ENCODE measurements at regions not wholly inside any gene's neighbourhood (a gene's known extent, or its start where the extent isn't known, plus 50 kb on each side); places are given as distances from the start of the nearest gene placed in this dataset.

DNA sequence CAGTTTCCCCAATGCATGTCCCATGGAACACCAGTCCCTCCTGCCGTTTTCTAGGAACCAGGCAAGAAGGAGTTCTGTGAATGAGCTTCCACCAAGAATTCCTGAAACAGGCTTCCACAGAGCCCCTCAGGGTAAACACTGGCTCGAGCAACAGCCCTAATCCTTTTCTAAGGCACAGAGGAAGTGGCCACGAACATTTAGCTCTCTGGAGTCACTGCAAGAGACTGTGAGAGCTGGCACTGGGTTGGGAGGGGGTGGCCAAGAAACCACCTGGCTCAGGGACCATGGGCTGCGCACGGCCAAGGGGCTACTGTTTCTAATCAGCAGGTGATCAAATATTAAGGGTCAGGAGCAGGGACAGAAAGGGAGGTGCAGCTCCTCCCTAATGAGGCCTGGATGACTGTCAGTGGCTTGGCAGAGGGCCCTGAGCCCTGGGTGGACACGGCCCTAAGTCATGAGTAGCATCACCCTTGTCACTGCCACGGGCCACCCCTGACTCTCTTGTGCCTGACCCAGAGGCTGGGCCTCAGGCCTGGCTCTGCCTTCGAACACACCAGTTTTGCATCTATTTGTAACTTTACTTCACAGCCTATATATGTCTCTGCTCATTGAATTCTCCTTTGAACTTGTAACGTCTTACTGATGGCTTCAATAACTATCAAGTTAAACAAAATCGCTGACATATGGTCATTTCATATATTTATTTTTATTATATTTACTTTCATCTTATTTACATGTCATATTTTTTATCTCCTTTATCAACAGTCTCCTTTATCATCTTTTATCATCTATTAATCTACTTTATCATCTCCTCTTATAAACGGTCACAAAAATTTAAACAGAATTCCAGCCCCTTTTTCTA lies 154.0 kb downstream of the DICER1 start:
- no peaks in the 10 kb centered on the region for H3K27me3 ChIP-seq
- TF ChIP-seq POLR2A (IDR thresholded peaks at IDR 0.05) = no peak
- TF ChIP-seq, protein P1, sequence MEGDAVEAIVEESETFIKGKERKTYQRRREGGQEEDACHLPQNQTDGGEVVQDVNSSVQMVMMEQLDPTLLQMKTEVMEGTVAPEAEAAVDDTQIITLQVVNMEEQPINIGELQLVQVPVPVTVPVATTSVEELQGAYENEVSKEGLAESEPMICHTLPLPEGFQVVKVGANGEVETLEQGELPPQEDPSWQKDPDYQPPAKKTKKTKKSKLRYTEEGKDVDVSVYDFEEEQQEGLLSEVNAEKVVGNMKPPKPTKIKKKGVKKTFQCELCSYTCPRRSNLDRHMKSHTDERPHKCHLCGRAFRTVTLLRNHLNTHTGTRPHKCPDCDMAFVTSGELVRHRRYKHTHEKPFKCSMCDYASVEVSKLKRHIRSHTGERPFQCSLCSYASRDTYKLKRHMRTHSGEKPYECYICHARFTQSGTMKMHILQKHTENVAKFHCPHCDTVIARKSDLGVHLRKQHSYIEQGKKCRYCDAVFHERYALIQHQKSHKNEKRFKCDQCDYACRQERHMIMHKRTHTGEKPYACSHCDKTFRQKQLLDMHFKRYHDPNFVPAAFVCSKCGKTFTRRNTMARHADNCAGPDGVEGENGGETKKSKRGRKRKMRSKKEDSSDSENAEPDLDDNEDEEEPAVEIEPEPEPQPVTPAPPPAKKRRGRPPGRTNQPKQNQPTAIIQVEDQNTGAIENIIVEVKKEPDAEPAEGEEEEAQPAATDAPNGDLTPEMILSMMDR (IDR thresholded peaks at IDR 0.05 in 4 of 5, conservative IDR thresholded peaks at IDR 0.05 in 1 of 5) = no peak
- in situ Hi-C loops (cut with MboI; ENCODE audit: low sequenced_read_pairs in 4 of 4) = no loop called here
- H3K4me1 ChIP-seq = no peaks in the 10 kb centered on the region
- no peaks in the 10 kb centered on the region for H3K36me3 ChIP-seq
- no peaks in the 10 kb centered on the region for H3K9me3 ChIP-seq
- H3K4me3 ChIP-seq = no peak overlapping the region
- no peak overlapping the region for H3K27ac ChIP-seq
- ATAC-seq (no peak), DNase-seq (no peak)
- intact Hi-C loops (cut with DNase I; ENCODE audit: low total_unique reads) = no loop called here

DNA sequence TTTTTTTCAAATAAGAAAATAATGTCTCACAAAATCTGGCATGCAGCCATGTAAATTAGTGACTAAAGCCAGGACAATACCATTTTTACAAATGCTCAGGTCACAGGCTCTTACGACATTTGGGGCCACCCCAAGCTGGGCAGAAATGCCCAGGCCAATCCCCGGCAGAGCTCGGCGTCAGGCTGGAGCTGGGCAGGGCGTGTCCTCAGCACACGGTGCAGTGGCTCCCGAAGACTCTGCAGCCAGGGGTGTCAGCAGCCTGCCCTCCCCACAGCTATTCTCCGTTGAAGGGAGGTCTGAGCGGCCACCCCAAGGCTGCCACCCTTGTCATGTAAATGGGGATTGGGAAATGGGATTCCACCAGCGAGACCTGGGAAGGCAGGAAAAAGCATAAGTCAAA lies 158.6 kb downstream of the DICER1 start:
- DNase-seq (no peak), ATAC-seq (no peak)
- Histone ChIP-seq H3K4me1 (no peaks in the 10 kb centered on the region), H3K27me3 (no peaks in the 10 kb centered on the region), H3K4me3 (no peak overlapping the region), H3K27ac (no peak overlapping the region), H3K36me3 (no peaks in the 10 kb centered on the region), H3K9me3 (no peaks in the 10 kb centered on the region)
- intact Hi-C loops (cut with DNase I; ENCODE audit: low total_unique reads) = no loop called here
- no peak for TF ChIP-seq POLR2A (IDR thresholded peaks at IDR 0.05)
- TF ChIP-seq, protein P1 (IDR thresholded peaks at IDR 0.05 in 4 of 5, conservative IDR thresholded peaks at IDR 0.05 in 1 of 5) = no peak
- in situ Hi-C loops (cut with MboI; ENCODE audit: low sequenced_read_pairs in 4 of 4) = no loop called here

DNA sequence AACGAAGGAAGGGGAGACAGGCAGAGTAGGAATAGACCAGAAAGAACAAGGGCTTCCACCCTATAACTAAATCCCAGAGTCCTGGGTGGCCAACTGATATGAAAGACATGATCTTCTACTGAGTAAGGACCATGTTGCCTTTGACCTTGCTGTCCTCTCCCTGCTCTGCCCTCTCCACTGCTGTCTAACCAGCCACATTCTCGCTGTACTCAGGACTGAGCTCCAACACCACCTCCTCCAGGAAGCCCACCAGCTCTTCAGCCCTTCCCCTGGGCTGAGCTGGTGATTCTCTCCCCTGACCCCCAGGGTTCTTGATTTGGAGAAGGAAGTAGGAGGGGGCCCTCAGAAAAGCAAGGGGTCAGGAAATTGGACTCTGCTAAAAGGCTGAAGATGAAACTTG lies 159.2 kb downstream of the DICER1 start:
- in situ Hi-C loops (cut with MboI; ENCODE audit: low sequenced_read_pairs in 4 of 4) (no loop called here), intact Hi-C loops (cut with DNase I; ENCODE audit: low total_unique reads) (no loop called here)
- DNase-seq (no peak), ATAC-seq (no peak)
- no peak for TF ChIP-seq POLR2A (IDR thresholded peaks at IDR 0.05)
- TF ChIP-seq, protein P1 (IDR thresholded peaks at IDR 0.05 in 4 of 5, conservative IDR thresholded peaks at IDR 0.05 in 1 of 5) = no peak
- no peak overlapping the region for H3K27ac ChIP-seq
- no peaks in the 10 kb centered on the region for H3K4me1 ChIP-seq
- no peaks in the 10 kb centered on the region for H3K36me3 ChIP-seq
- H3K9me3 ChIP-seq = no peaks in the 10 kb centered on the region
- no peak overlapping the region for H3K4me3 ChIP-seq
- H3K27me3 ChIP-seq = no peaks in the 10 kb centered on the region

DNA sequence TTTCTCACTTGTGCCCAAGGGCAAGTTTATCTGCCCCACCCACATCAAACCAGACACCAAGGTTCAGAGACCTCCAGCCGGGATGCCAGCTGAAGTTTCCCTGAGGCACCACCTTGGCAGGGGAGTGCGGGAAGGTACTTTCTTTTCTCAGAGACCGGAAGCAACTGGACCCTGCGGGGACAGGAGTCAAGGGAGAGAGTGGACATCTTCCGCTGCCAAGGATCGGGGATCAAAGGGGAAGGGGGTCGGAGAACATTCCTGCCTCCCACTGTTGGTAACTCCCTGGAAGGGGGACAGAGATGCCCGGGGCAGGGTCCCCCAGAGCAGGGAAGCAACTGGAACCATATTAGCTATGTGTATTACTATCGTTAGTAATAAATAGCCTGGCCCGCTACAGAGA lies 161.8 kb downstream of the DICER1 start:
- Histone ChIP-seq H3K36me3 (no peaks in the 10 kb centered on the region), H3K27me3 (no peaks in the 10 kb centered on the region), H3K4me1 (no peaks in the 10 kb centered on the region), H3K27ac (no peak overlapping the region), H3K4me3 (no peak overlapping the region), H3K9me3 (no peaks in the 10 kb centered on the region)
- DNase-seq = no peak
- TF ChIP-seq, protein P1 (IDR thresholded peaks at IDR 0.05 in 4 of 5, conservative IDR thresholded peaks at IDR 0.05 in 1 of 5) = no peak
- no peak for TF ChIP-seq POLR2A (IDR thresholded peaks at IDR 0.05)
- intact Hi-C loops (cut with DNase I; ENCODE audit: low total_unique reads) (no loop called here), in situ Hi-C loops (cut with MboI; ENCODE audit: low sequenced_read_pairs in 4 of 4) (no loop called here)
- no peak for ATAC-seq

Measured in gastrocnemius medialis (tissue), 4 donors.